Epidermal melanocyte (primary cell): ENCODE measurements at regions not wholly inside any gene's neighbourhood (a gene's known extent, or its start where the extent isn't known, plus 50 kb on each side); places are given as distances from the start of the nearest gene placed in this dataset.

Experiments
- DNase-seq: peaks from one replicate; pipeline ENCODE4 v3.0.0; 2011; ENCODE audit warnings: low spot score; ENCODE audit not compliant: insufficient read length

DNA sequence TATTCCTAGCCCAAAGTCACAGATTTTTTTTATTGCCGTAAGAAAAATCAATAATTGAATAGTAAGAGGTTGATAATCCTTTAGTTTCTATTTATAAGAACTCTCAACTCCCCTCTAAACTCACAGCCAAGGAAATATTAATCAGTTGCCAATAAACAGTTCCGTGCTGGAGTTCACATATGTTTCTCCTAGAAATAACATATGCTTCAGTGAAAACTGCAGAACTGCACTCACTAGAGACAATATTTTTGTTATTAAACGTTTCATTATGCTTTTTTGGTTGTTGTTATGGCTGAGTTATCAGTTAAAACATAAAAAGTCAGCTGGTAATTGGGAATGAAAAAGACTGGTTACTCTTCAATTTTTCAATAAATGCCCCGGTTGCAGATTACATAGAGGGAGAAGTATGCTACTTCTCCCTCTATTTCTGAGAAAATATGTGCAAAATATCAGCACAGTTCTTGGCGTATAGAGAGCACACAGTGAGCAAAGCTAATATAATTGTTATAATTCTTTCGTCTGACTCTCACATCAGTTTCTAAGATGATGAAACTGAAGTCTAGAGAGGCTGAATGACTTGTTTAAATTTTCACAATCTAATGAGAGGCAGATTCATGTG, 781.2 kb upstream of the GRM7 start:
- DNase-seq, result no peak

GRCh38 chr3:6088433-6088832, 772.5 kb upstream of the GRM7 start:
- no peak for DNase-seq

DNA sequence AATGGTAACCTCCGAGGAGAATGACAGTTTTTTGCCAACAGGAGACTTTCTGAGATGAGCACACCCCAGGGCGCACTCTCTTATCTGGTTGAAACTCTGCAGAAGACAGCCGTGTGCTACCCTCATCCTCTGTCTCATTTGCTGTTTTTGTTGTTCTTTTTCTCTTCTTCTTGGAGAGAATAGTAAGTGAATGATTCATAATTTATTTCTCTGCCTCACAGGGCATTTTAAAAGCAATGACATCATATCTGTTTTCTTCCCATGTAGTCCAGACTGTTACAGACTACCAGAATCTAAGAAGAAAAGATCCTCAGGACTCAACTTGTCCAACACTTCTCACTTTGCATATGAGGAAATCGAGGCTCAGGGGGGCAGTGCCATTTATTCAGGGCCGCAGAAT, 771.1 kb upstream of the GRM7 start:
- no peak for DNase-seq

DNA sequence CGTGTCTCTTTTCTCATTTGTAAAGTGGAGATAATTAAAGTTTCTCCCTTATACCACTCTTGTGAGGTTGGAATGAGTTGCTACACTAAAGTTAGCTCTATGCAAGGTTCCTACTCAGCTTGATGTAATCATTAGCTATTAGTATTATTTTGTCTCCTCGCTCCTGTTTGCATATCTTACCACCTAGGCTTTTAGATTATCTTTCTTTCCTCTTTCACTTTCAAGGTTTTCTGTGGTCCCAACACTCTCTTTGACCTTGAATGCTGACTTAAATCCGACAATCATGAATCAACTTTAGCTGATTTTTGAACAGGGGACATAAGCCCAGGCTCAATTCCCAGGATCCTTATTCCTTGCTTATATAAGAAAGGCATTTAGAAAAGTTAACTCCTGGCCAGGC, 769.7 kb upstream of the GRM7 start:
- DNase-seq, result no peak

GRCh38 chr3:6095006-6095405, 765.9 kb upstream of the GRM7 start:
- DNase-seq, result no peak

DNA sequence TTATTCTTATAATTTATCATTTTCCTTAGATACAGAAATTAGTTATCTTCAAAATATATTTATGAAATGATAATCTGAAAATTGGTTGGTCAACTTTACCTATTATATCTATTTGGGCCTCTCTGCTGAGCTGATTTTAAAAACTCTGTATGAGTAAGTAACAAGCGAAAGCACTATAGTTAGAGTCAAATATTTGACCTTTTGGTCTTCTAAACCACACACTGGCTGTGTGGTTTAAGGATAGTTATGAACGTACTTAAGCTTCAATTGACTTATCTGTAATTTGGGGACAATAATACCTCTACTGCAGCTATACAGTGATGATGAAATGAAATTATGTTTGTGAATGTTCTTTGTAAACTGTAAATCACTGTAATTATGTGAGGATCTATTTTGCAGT, 763.9 kb upstream of the GRM7 start:
- DNase-seq, result no peak

DNA sequence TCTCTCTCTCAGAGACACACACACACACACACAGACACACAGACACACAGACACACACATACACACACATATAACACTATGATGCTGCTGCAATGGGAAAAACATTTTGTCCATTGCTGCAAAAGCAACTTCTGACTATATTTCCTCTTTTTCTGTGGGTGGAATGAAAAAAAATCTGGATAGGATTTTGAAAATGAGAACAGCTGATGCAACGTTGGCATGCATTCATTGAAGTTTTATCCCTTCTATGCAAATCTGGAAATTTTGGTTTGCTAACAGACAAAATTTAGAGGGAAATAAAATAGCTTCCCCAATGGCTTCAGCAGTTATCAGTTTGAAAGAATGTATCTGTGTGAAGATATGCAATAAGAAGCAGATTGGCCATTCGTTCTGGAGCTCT, 763.4 kb upstream of the GRM7 start:
- no peak for DNase-seq

DNA sequence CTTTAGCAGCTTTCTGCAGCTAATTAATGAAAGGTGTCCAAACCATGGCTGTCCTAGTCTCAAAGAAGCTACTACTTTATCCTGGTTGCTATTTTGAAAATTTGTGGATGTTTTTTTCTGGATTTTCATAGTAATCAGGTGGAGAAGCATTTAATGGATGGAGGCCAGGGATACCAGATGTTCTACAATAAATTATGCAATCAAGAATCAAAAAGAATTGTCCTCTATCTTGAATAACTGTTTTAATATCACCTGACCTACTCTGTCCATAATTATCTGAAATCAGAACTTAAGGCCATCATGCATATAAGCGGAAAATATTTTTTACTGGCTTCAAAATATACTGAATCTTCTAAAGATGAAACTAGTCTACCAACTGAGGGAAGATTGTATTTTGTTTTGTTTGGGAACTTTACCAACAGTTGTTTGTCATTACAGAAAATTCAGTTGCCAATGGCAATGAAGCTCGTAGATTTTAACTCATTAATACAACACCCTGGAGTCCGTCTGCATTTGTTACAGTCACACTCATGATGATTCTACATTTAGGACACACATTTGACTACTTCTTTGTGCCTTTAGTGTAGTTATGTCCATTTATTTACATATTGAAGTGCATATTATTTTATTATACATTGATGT, 762.3 kb upstream of the GRM7 start:
- no peak for DNase-seq

- no peak for DNase-seq
Observed at GRCh38 chr3:6099458-6100075, 761.3 kb upstream of the GRM7 start.

GRCh38 chr3:6105187-6105586, 755.7 kb upstream of the GRM7 start:
- no peak for DNase-seq

DNA sequence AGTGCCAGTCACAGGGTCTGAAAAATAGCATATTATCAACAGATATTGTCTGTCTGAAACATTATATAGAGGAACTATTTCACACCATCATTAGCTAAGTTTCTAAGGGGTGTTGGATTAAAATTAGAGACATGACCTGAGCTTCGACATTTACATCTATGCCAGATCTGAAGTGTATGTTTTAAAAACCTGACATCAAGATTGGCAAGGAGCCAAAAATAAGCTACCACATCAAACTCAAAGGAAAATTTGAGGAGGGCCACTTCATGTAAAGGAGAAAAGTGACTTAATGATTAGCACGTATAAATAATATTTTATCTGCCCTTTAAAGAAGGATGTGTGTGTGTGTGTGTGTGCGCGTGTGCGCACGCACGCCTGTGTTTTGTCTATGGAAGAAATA, 752.0 kb upstream of the GRM7 start:
- DNase-seq, result no peak

GRCh38 chr3:6110451-6110850, 750.5 kb upstream of the GRM7 start:
- DNase-seq, result no peak

GRCh38 chr3:6112546-6112945, 748.4 kb upstream of the GRM7 start:
- no peak for DNase-seq

DNA sequence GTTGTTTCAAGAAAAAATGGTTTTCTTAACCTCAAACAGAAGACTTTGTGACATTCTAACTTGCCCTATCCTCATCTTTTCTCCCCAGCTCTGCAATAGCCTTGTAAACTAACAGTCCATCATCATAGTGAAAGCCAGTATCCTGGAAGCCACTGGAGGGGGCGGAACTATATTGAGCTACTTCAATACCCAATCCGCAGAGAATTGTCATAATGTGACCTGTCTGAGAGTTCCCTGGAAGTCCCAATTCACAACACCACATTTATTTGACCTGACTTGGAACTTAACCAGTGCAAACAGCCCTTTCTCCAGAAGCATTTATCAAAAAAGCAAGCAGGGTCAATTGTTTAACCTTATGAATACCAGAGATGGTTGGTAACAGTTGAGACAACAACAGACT, 747.6 kb upstream of the GRM7 start:
- no peak for DNase-seq

DNA sequence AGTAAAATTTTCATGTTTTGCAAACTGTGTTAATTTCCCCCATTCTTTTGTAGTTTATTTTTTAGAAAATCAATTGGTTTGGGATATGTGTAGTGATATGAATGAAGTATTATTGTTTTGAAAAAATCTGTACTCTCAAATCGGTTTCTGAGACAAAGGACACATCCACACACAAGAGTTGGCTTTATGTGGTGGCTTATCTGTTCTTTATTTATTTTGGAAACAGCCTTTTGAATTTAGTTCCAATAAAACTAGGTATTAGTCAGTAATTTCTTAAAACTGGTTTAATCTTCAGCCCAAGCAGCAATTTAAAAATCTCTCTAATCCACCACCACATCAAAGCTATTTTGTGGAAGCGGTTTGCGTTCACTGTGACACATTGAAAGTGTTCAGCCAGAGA, 741.5 kb upstream of the GRM7 start:
- no peak for DNase-seq

- no peak for DNase-seq
Observed at GRCh38 chr3:6120786-6121185, 740.1 kb upstream of the GRM7 start.

GRCh38 chr3:6124875-6125274, 736.0 kb upstream of the GRM7 start:
- DNase-seq, result no peak

DNA sequence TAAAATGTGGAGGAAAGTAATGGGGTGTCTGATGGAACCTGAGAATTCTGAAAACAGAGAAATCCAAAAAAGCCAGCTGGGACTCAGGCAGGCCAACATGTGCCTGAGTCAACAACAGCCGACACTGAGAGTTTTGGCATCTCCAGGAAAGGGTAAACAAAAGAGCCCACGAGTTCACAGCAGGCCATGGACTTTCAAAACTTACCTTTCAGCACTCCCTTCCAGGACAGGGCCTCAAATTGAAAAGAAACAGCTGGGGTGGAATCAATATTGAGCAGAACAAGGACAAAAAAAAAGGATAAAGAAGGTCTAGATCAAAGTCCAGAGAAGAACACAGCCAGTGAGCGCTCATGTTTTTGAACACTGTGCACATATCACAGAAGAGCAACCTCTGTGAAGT, 735.4 kb upstream of the GRM7 start:
- no peak for DNase-seq

GRCh38 chr3:6132684-6133432, 728.1 kb upstream of the GRM7 start:
- no peak for DNase-seq

GRCh38 chr3:6142707-6143106, 718.2 kb upstream of the GRM7 start:
- DNase-seq, result no peak

DNA sequence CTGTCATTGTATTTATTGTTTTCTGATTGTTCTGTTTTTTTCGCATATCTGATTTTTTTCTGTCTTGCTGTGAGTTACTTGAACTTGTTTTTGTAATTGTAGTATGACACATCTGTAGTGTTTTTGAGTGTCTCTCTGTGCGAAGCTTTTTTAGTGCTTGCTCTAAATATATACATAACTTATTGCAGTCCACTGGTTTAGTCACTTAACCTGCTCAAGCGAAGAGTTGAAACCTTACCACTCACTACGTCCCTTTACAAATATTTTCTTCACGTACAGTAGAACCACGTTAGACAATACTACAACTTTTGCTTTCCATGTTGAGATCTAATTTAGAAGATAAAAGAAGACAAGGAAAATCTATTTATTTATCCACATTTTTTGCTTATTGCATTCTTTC, 713.0 kb upstream of the GRM7 start:
- DNase-seq, result no peak

GRCh38 chr3:6155650-6156338, 705.1 kb upstream of the GRM7 start:
- DNase-seq, result no peak
